SIG-M5 treated with dmso at 0.1 percent for 504 hours (cell line): ENCODE measurements at regions not wholly inside any gene's neighbourhood (a gene's known extent, or its start where the extent isn't known, plus 50 kb on each side); places are given as distances from the start of the nearest gene placed in this dataset.

ENCODE experiments used
- DNase-seq: peaks from one replicate; lab custom pipeline; 2025; ENCODE audit not compliant: unreplicated experiment; lab: John Stamatoyannopoulos, UW

- no peak for DNase-seq
Observed at GRCh38 chr2:156647377-156648010, 211.3 kb downstream of the GPD2 start.

GRCh38 chr2:156648522-156648921, 212.3 kb downstream of the GPD2 start:
- DNase-seq, result no peak

- no peak for DNase-seq
Observed at GRCh38 chr2:156649596-156649995, 213.4 kb downstream of the GPD2 start.

GRCh38 chr2:156652691-156653090, 216.5 kb downstream of the GPD2 start:
- no peak for DNase-seq

GRCh38 chr2:156653675-156654074, 217.5 kb downstream of the GPD2 start:
- DNase-seq, result no peak

GRCh38 chr2:156657809-156658208, 221.6 kb downstream of the GPD2 start:
- peak; percentile 92 for DNase-seq

GRCh38 chr2:156659694-156660093, 223.5 kb downstream of the GPD2 start:
- no peak for DNase-seq

- no peak for DNase-seq
Observed at GRCh38 chr2:156663757-156664409, 227.7 kb downstream of the GPD2 start.

GRCh38 chr2:156666130-156666785, 230.1 kb downstream of the GPD2 start:
- DNase-seq, result no peak

- DNase-seq, result no peak
Observed at GRCh38 chr2:156670104-156670503, 233.9 kb downstream of the GPD2 start.

- no peak for DNase-seq
Observed at GRCh38 chr2:156671706-156672361, 235.7 kb downstream of the GPD2 start.

GRCh38 chr2:156672556-156673332, 236.6 kb downstream of the GPD2 start:
- DNase-seq, result no peak

GRCh38 chr2:156673333-156673615, 237.1 kb downstream of the GPD2 start:
- DNase-seq, result no peak

- no peak for DNase-seq
Observed at GRCh38 chr2:156673981-156674380, 237.8 kb downstream of the GPD2 start.

- no peak for DNase-seq
Observed at GRCh38 chr2:156675896-156676295, 239.7 kb downstream of the GPD2 start.

- DNase-seq, result no peak
Observed at GRCh38 chr2:156679820-156680219, 243.6 kb downstream of the GPD2 start.

GRCh38 chr2:156680266-156680665, 244.1 kb downstream of the GPD2 start:
- no peak for DNase-seq

- no peak for DNase-seq
Observed at GRCh38 chr2:156687126-156687525, 250.9 kb downstream of the GPD2 start.

- peak; percentile 29 for DNase-seq
Observed at GRCh38 chr2:156687715-156688114, 251.5 kb downstream of the GPD2 start.

- no peak for DNase-seq
Observed at GRCh38 chr2:156689939-156690338, 253.8 kb downstream of the GPD2 start.

GRCh38 chr2:156691014-156691413, 254.8 kb downstream of the GPD2 start:
- no peak for DNase-seq
